K562 (cell line): ENCODE measurements at regions not wholly inside any gene's neighbourhood (a gene's known extent, or its start where the extent isn't known, plus 50 kb on each side); places are given as distances from the start of the nearest gene placed in this dataset.

Experiments
- ATAC-seq: fragments of 200-7000 bp; cut with Tn5 transposase; 3 replicates; pipeline ENCODE4 v1.9.1; 2020; ENCODE audit warnings: moderate library complexity
- BruUV-seq: library from RNA; stranded (reverse); fragments of 400-500 nt; replicated peaks from 2 replicates; lab custom pipeline; 2021; lab: Mats Ljungman, UMichigan
- CTCF ChIA-PET: fragments of 300-600 bp; formaldehyde crosslinking; extraction: SDS; loops from one replicate; lab custom pipeline; 2021; ENCODE audit warnings: low intra/inter-chr PET ratio; lab: Yijun Ruan, JAX
- POLR2A ChIA-PET: fragments of 300-600, 350-650 bp; sonication (Branson Sonifier 250); formaldehyde crosslinking; extraction: SDS; loops from one replicate; lab custom pipeline; 2021; ENCODE audit warnings: antibody characterized with exemption, inconsistent platforms; lab: Yijun Ruan, JAX
- DNase-seq, 4 experiments: peaks; one replicate each; pipeline versions ENCODE4 v3.0.0 to v3.0.0-alpha.2; 2011 to 2018; ENCODE audit warnings: low spot score in 3 of 4, mixed read lengths in 3 of 4; ENCODE audit errors: extremely low read depth in 1 of 4
- FAIRE-seq: peaks from 2 replicates; lab custom pipeline; 2011; peaks lifted over from hg19 to GRCh38; lab: Jason Lieb, UNC
- H2AFZ ChIP-seq: 2 replicates; pipeline ENCODE4 v1.6.0; 2011; ENCODE audit warnings: low read depth, low read length, control low read depth, inconsistent platforms
- H3K27ac ChIP-seq: fragments of 200-600 bp; 3 replicates; pipeline ENCODE4 v1.8.0; 2011; ENCODE audit warnings: low read depth, mild to moderate bottlenecking, control low read depth, inconsistent platforms, low read length, moderate library complexity, mixed read lengths; ENCODE audit errors: extremely low read depth
- H3K27me3 ChIP-seq, 2 experiments: fragments of 300-600 bp in 1 of 2; 2 replicates in 1 of 2; 3 replicates in 1 of 2; pipeline versions ENCODE4 v1.6.0 to v1.8.0; 2011; ENCODE audit warnings: inconsistent platforms in 2 of 2, low read length in 2 of 2, mild to moderate bottlenecking in 1 of 2, mixed read lengths in 1 of 2, moderate library complexity in 1 of 2; ENCODE audit not compliant: control insufficient read depth in 2 of 2, insufficient read depth in 2 of 2
- H3K36me3 ChIP-seq: fragments of 300-600 bp; 3 replicates; pipeline ENCODE4 v1.8.0; 2011; ENCODE audit warnings: mild to moderate bottlenecking, low read length, inconsistent platforms; ENCODE audit not compliant: control insufficient read depth, insufficient read depth
- H3K4me1 ChIP-seq, 2 experiments: fragments of 200-600 bp in 1 of 2; replicated peaks in 1 of 2; 2 replicates in 1 of 2; 3 replicates in 1 of 2; pipeline versions ENCODE4 v1.5.1 to v1.8.0; 2011; ENCODE audit warnings: inconsistent platforms in 2 of 2, low read length in 2 of 2, mild to moderate bottlenecking in 1 of 2, mixed read lengths in 1 of 2, moderate library complexity in 1 of 2; ENCODE audit not compliant: control insufficient read depth in 2 of 2, insufficient read depth in 2 of 2
- H3K4me2 ChIP-seq: 2 replicates; pipeline ENCODE4 v1.6.1; 2011; ENCODE audit warnings: low read length, control low read depth, inconsistent platforms, mixed read lengths; ENCODE audit not compliant: insufficient read depth
- H3K4me3 ChIP-seq: fragments of 200-600 bp; sonication (generic), shearing (Covaris generic); 2 replicates; pipeline ENCODE4 v1.5.1; 2016; ENCODE audit warnings: control low read depth, inconsistent platforms
- H3K79me2 ChIP-seq: fragments of 200-600 bp; 3 replicates; pipeline ENCODE4 v1.8.0; 2011; ENCODE audit warnings: low read length, inconsistent platforms; ENCODE audit not compliant: control insufficient read depth, insufficient read depth
- H3K9ac ChIP-seq, 2 experiments: 2 replicates each; pipeline versions ENCODE4 v1.6.0 to v1.6.1; 2011; ENCODE audit warnings: low read depth in 2 of 2, low read length in 2 of 2, control low read depth in 1 of 2, inconsistent platforms in 1 of 2, mild to moderate bottlenecking in 1 of 2, mixed read lengths in 1 of 2; ENCODE audit not compliant: insufficient read depth in 1 of 2
- H3K9me1 ChIP-seq: one replicate; pipeline ENCODE4 v1.6.0; 2011; ENCODE audit warnings: inconsistent platforms, mild to moderate bottlenecking, low read length, moderate library complexity; ENCODE audit not compliant: control insufficient read depth, insufficient read depth
- H3K9me3 ChIP-seq: replicated peaks from 2 replicates; pipeline ENCODE4 v1.5.1; 2011; ENCODE audit warnings: low read depth, low read length, inconsistent platforms; ENCODE audit not compliant: control insufficient read depth, insufficient read depth
- H4K20me1 ChIP-seq: replicated peaks from 2 replicates; pipeline ENCODE4 v1.6.1; 2011; ENCODE audit warnings: low read length, inconsistent platforms, mixed read lengths; ENCODE audit not compliant: control insufficient read depth, insufficient read depth
- BRF2 ChIP-seq: IDR thresholded peaks from 3 replicates; pipeline ENCODE4 v1.6.1; 2011; ENCODE audit warnings: borderline replicate concordance, mild to moderate bottlenecking; ENCODE audit not compliant: insufficient read length, insufficient read depth
- CBFA2T2 ChIP-seq: fragments of 450-650 bp; conservative IDR thresholded peaks from 2 replicates; pipeline ENCODE4 v1.6.1; 2017; ENCODE audit warnings: mild to moderate bottlenecking
- CBX8 ChIP-seq: fragments of 200-600 bp; sonication (generic); IDR thresholded peaks from 2 replicates; pipeline ENCODE4 v1.6.1; 2012; ENCODE audit warnings: borderline replicate concordance, mixed run types, low read depth, mild to moderate bottlenecking, moderate library complexity, mixed read lengths, low read length, control low read depth, inconsistent platforms; ENCODE audit not compliant: poor library complexity, severe bottlenecking; ENCODE audit errors: extremely low read depth
- E2F4 ChIP-seq: sonication (generic); formaldehyde crosslinking; IDR thresholded peaks from 2 replicates; pipeline ENCODE4 v1.8.0; 2022; ENCODE audit warnings: mild to moderate bottlenecking, low read depth, missing genetic modification reagents
- FOXO4 ChIP-seq: fragments of 450-650 bp; formaldehyde crosslinking; IDR thresholded peaks from 2 replicates; pipeline ENCODE4 v1.4.0; 2020; ENCODE audit warnings: mild to moderate bottlenecking, moderate library complexity
- HMGN3 ChIP-seq: IDR thresholded peaks from 2 replicates; pipeline ENCODE4 v1.6.1; 2011; ENCODE audit warnings: borderline replicate concordance, low read depth, mild to moderate bottlenecking, mixed read lengths, low read length; ENCODE audit not compliant: insufficient read length; ENCODE audit errors: extremely low read depth
- KLF6 ChIP-seq: fragments of 250-450 bp; sonication (Bioruptor Pico); IDR thresholded peaks from 2 replicates; pipeline ENCODE4 v1.4.0; 2020; ENCODE audit warnings: mild to moderate bottlenecking, moderate library complexity, borderline replicate concordance
- MITF ChIP-seq: IDR thresholded peaks from 2 replicates; pipeline ENCODE4 v1.6.1; 2014; ENCODE audit warnings: antibody characterized with exemption
- RAD51 ChIP-seq: fragments of 450-650 bp; IDR thresholded peaks from 2 replicates; pipeline ENCODE4 v1.7.1; 2016; ENCODE audit warnings: low read depth, mild to moderate bottlenecking, borderline replicate concordance
- SAFB ChIP-seq: fragments of 200-400 bp; formaldehyde crosslinking; IDR thresholded peaks from 2 replicates; pipeline ENCODE4 v1.6.1; 2017; ENCODE audit warnings: low read depth, low read length, borderline replicate concordance
- SIX5 ChIP-seq, 2 experiments: IDR thresholded peaks; 2 replicates each; pipeline ENCODE4 v1.6.1; 2011; ENCODE audit warnings: low read length in 2 of 2, borderline replicate concordance in 1 of 2, low read depth in 1 of 2, mild to moderate bottlenecking in 1 of 2, moderate library complexity in 1 of 2; ENCODE audit not compliant: insufficient read depth in 1 of 2
- SRSF9 ChIP-seq: fragments of 200-400 bp; formaldehyde crosslinking; IDR thresholded peaks from 2 replicates; pipeline ENCODE4 v1.6.1; 2017; ENCODE audit warnings: low read depth, low read length, borderline replicate concordance
- TRIM24 ChIP-seq, 2 experiments: fragments of 450-650 bp; IDR thresholded peaks; 2 replicates each; pipeline ENCODE4 v1.6.1; 2016
- ZNF133 ChIP-seq: fragments of 250-450 bp; sonication (Bioruptor Pico); IDR thresholded peaks from 2 replicates; pipeline ENCODE4 v1.4.0; 2020; ENCODE audit warnings: mild to moderate bottlenecking
- ZNF212 ChIP-seq: fragments of 450-650 bp; formaldehyde crosslinking; IDR thresholded peaks from 2 replicates; pipeline ENCODE4 v1.4.0; 2020; ENCODE audit warnings: mild to moderate bottlenecking
- ZNF239 ChIP-seq: fragments of 250-450 bp; sonication (Bioruptor Pico); IDR thresholded peaks from 2 replicates; pipeline ENCODE4 v1.4.0; 2020; ENCODE audit warnings: mild to moderate bottlenecking
- ZNF584 ChIP-seq: fragments of 200-800 bp; sonication (Bioruptor generic); IDR thresholded peaks from 2 replicates; pipeline ENCODE4 v1.6.1; 2016; ENCODE audit warnings: low read depth, mild to moderate bottlenecking, missing genetic modification characterization, missing compliant biosample characterization
- WGBS: fragments of 100-300 bp; shearing (Covaris generic); methylation state at CpG from one replicate; pipeline ENCODE4 v1.1.6; 2016; ENCODE audit warnings: low coverage, mixed read lengths; ENCODE audit not compliant: insufficient coverage; ENCODE audit errors: missing lambda C conversion rate; 5-methylcytosine and 5-hydroxymethylcytosine counted together
- in situ Hi-C: fragments of 300-500 bp; cut with MboI; formaldehyde crosslinking; loops from 4 replicates; pipeline ENCODE4 v1.15.0; 2018; ENCODE audit warnings: inconsistent platforms, mixed read lengths
- intact Hi-C: fragments of 100-400 bp; cut with micrococcal nuclease; formaldehyde crosslinking; loops from 2 replicates; pipeline ENCODE4 v1.14.2; 2022

- ATAC-seq (no peak), FAIRE-seq (no peak), DNase-seq (no peak)
- ChIA-PET CTCF (no interaction called here), POLR2A (no interaction called here)
- no peak overlapping the region for H3K27ac ChIP-seq
- H3K9me3 ChIP-seq, result no peaks in the 10 kb centered on the region
- no peak overlapping the region for H2AFZ ChIP-seq
- intact Hi-C loops (no loop called here), in situ Hi-C loops (no loop called here)
- H3K4me1 ChIP-seq, result no peaks in the 10 kb centered on the region
- no peak overlapping the region for H3K9ac ChIP-seq
- no peak overlapping the region for H3K4me2 ChIP-seq
- no peak overlapping the region for H3K4me3 ChIP-seq
- H3K36me3 ChIP-seq, result no peaks in the 10 kb centered on the region
- no peaks in the 10 kb centered on the region for H4K20me1 ChIP-seq
- no peaks in the 10 kb centered on the region for H3K9me1 ChIP-seq
- no peaks in the 10 kb centered on the region; a peak in 1 of 5 replicates for H3K27me3 ChIP-seq
- H3K79me2 ChIP-seq, result no peaks in the 10 kb centered on the region
- 0% methylated on average over 5 of the region's 5 CpGs for WGBS
- BruUV-seq, result no TSS peak
- TF ChIP-seq SRSF9, result no peak
- TF ChIP-seq SIX5 (IDR thresholded peaks at IDR 0.05; ENCODE audit: borderline replicate concordance in 1 of 2, insufficient read depth in 1 of 2, low read depth in 1 of 2, low read length in 2 of 2), result no peak
- TF ChIP-seq MITF, result no peak
- no peak for TF ChIP-seq ZNF239 (CRISPR knock-in tag)
- TF ChIP-seq CBFA2T2, result no peak
- TF ChIP-seq E2F4, result no peak
- TF ChIP-seq TRIM24 (IDR thresholded peaks at IDR 0.05), result no peak
- TF ChIP-seq ZNF133 (CRISPR knock-in tag), result no peak
- no peak for TF ChIP-seq FOXO4 (CRISPR knock-in tag)
- TF ChIP-seq SAFB, result no peak
- TF ChIP-seq CBX8, result no peak
- no peak for TF ChIP-seq BRF2
- TF ChIP-seq HMGN3, result no peak
- TF ChIP-seq KLF6, result no peak
- no peak for TF ChIP-seq ZNF584 (CRISPR knock-in tag)
- no peak for TF ChIP-seq RAD51
- TF ChIP-seq ZNF212 (CRISPR knock-in tag), result no peak
Measured at GRCh38 chr2:234310166-234310565, 186.7 kb downstream of the ARL4C start.
